H1 (cell line): ENCODE measurements at regions not wholly inside any gene's neighbourhood (a gene's known extent, or its start where the extent isn't known, plus 50 kb on each side); places are given as distances from the start of the nearest gene placed in this dataset.

Experiments
- CTCF ChIA-PET: fragments of 300-600 bp; sonication (Branson Sonifier 250); formaldehyde crosslinking; loops from one replicate; lab custom pipeline; 2021; ENCODE audit not compliant: partially characterized antibody; lab: Charles Lee
- POLR2A ChIA-PET: fragments of 300-600 bp; sonication (Branson Sonifier 250); formaldehyde crosslinking; loops from one replicate; lab custom pipeline; 2021; ENCODE audit warnings: inconsistent platforms; ENCODE audit not compliant: partially characterized antibody; lab: Charles Lee
- DNase-seq, 2 experiments: peaks; one replicate each; pipeline versions ENCODE4 v3.0.0 to v3.0.0-alpha.2; 2010 to 2022; ENCODE audit warnings: low spot score in 2 of 2, low read depth in 1 of 2, mixed read lengths in 1 of 2
- FAIRE-seq: peaks from 2 replicates; lab custom pipeline; 2011; peaks lifted over from hg19 to GRCh38; lab: Jason Lieb, UNC
- H2AFZ ChIP-seq: 2 replicates; pipeline ENCODE4 v1.8.1; 2012; ENCODE audit warnings: low read length, inconsistent platforms
- H2AK5ac ChIP-seq: 2 replicates; pipeline ENCODE4 v1.6.1; 2013; ENCODE audit warnings: low read depth, low read length
- H2BK120ac ChIP-seq: replicated peaks from 2 replicates; pipeline ENCODE3; 2013; ENCODE audit warnings: low read depth, low read length, inconsistent platforms
- H2BK12ac ChIP-seq: 2 replicates; pipeline ENCODE4 v1.6.1; 2013; ENCODE audit warnings: low read depth, low read length
- H2BK15ac ChIP-seq: 2 replicates; pipeline ENCODE4 v1.6.1; 2013; ENCODE audit warnings: low read length
- H2BK20ac ChIP-seq: 2 replicates; pipeline ENCODE4 v1.6.1; 2013; ENCODE audit warnings: low read length
- H2BK5ac ChIP-seq: 2 replicates; pipeline ENCODE4 v1.6.1; 2013; ENCODE audit warnings: low read depth, low read length
- H3K14ac ChIP-seq: 2 replicates; pipeline ENCODE4 v1.6.1; 2013; ENCODE audit warnings: inconsistent platforms; ENCODE audit not compliant: insufficient read length
- H3K18ac ChIP-seq: 2 replicates; pipeline ENCODE4 v1.6.1; 2013; ENCODE audit warnings: low read length; ENCODE audit errors: extremely low read depth
- H3K23ac ChIP-seq: 2 replicates; pipeline ENCODE4 v1.6.1; 2013; ENCODE audit warnings: inconsistent platforms; ENCODE audit not compliant: insufficient read length
- H3K23me2 ChIP-seq: 2 replicates; pipeline ENCODE4 v1.6.1; 2013; ENCODE audit warnings: low read depth, low read length
- H3K27ac ChIP-seq: 2 replicates; pipeline ENCODE4 v1.6.1; 2011; ENCODE audit warnings: low read depth, low read length, inconsistent platforms
- H3K27me3 ChIP-seq, 4 experiments: replicated peaks in 1 of 4; 1 replicate in 1 of 4; 2 replicates in 3 of 4; pipeline versions ENCODE4 v1.6.1 to v1.8.1; 2011 to 2013; ENCODE audit warnings: low read length in 3 of 4, mild to moderate bottlenecking in 3 of 4, inconsistent platforms in 2 of 4, mixed read lengths in 2 of 4, moderate library complexity in 1 of 4; ENCODE audit not compliant: control insufficient read depth in 3 of 4, insufficient read depth in 3 of 4; ENCODE audit errors: extremely low read depth in 1 of 4
- H3K36me3 ChIP-seq, 4 experiments: 2 replicates each; pipeline versions ENCODE4 v1.6.1 to v1.8.1; 2011 to 2013; ENCODE audit warnings: mild to moderate bottlenecking in 4 of 4, low read length in 3 of 4, moderate library complexity in 2 of 4, control low read depth in 1 of 4, inconsistent platforms in 1 of 4; ENCODE audit not compliant: insufficient read depth in 4 of 4, control insufficient read depth in 2 of 4
- H3K4ac ChIP-seq: replicated peaks from 2 replicates; pipeline ENCODE3; 2013; ENCODE audit warnings: low read length, low read depth, mixed read lengths, inconsistent platforms; ENCODE audit not compliant: insufficient read length
- H3K4me1 ChIP-seq, 4 experiments: replicated peaks in 1 of 4; 1 replicate in 1 of 4; 2 replicates in 3 of 4; pipeline versions ENCODE4 v1.6.1 to v1.8.1; 2011 to 2013; ENCODE audit warnings: low read length in 3 of 4, inconsistent platforms in 2 of 4, mixed read lengths in 1 of 4; ENCODE audit not compliant: insufficient read depth in 4 of 4, control insufficient read depth in 3 of 4
- H3K4me2 ChIP-seq, 2 experiments: 2 replicates each; pipeline versions ENCODE4 v1.6.1 to v1.8.1; 2011 to 2013; ENCODE audit warnings: low read depth in 2 of 2, low read length in 2 of 2, control low read depth in 1 of 2, inconsistent platforms in 1 of 2, mild to moderate bottlenecking in 1 of 2; ENCODE audit not compliant: insufficient read depth in 1 of 2
- H3K4me3 ChIP-seq, 4 experiments: fragments of 200-600, 300-600 bp in 1 of 4; sonication (generic), shearing (Covaris generic), sonication (Bioruptor Twin) in 1 of 4; 2 replicates each; pipeline versions ENCODE4 v1.5.1 to v1.8.1; 2011 to 2016; ENCODE audit warnings: low read length in 4 of 4, low read depth in 3 of 4, control low read depth in 2 of 4, inconsistent platforms in 2 of 4, mild to moderate bottlenecking in 2 of 4, mixed read lengths in 1 of 4, moderate library complexity in 1 of 4; ENCODE audit not compliant: insufficient read depth in 2 of 4; ENCODE audit errors: extremely low read depth in 1 of 4
- H3K56ac ChIP-seq: replicated peaks from 2 replicates; pipeline ENCODE3; 2013; ENCODE audit warnings: low read depth, mild to moderate bottlenecking, mixed read lengths, low read length, inconsistent platforms; ENCODE audit not compliant: insufficient read length
- H3K79me1 ChIP-seq: 2 replicates; pipeline ENCODE4 v1.6.1; 2013; ENCODE audit warnings: low read depth, low read length, control low read depth
- H3K79me2 ChIP-seq, 2 experiments: 2 replicates each; pipeline versions ENCODE4 v1.6.1 to v1.8.1; 2012 to 2013; ENCODE audit warnings: low read length in 2 of 2, mild to moderate bottlenecking in 2 of 2, inconsistent platforms in 1 of 2; ENCODE audit not compliant: insufficient read depth in 2 of 2, control insufficient read depth in 1 of 2
- H3K9ac ChIP-seq, 4 experiments: replicated peaks in 1 of 4; 1 replicate in 1 of 4; 2 replicates in 3 of 4; pipeline versions ENCODE4 v1.6.1 to v1.8.1; 2011 to 2013; ENCODE audit warnings: low read depth in 3 of 4, low read length in 3 of 4, control low read depth in 2 of 4, mild to moderate bottlenecking in 2 of 4, moderate library complexity in 2 of 4, inconsistent platforms in 1 of 4; ENCODE audit errors: extremely low read depth in 1 of 4
- H3K9me3 ChIP-seq, 2 experiments: 2 replicates each; pipeline versions ENCODE4 v1.6.1 to v1.8.1; 2012 to 2013; ENCODE audit warnings: mild to moderate bottlenecking in 2 of 2, moderate library complexity in 2 of 2, control low read depth in 1 of 2, inconsistent platforms in 1 of 2, low read depth in 1 of 2, low read length in 1 of 2, mixed read lengths in 1 of 2; ENCODE audit not compliant: insufficient read depth in 2 of 2
- H4K20me1 ChIP-seq, 2 experiments: replicated peaks in 1 of 2; 2 replicates each; pipeline versions ENCODE3 to v1.8.1; 2011 to 2013; ENCODE audit warnings: inconsistent platforms in 2 of 2, low read length in 2 of 2, mild to moderate bottlenecking in 1 of 2; ENCODE audit not compliant: insufficient read depth in 2 of 2, control insufficient read depth in 1 of 2
- H4K5ac ChIP-seq: 2 replicates; pipeline ENCODE4 v1.6.1; 2013; ENCODE audit warnings: low read length, low read depth, mixed read lengths, inconsistent platforms; ENCODE audit not compliant: insufficient read length
- H4K8ac ChIP-seq: 2 replicates; pipeline ENCODE4 v1.8.0; 2013; ENCODE audit warnings: mild to moderate bottlenecking, moderate library complexity, low read length, inconsistent platforms; ENCODE audit not compliant: insufficient read depth; ENCODE audit errors: extremely low read depth
- H4K91ac ChIP-seq: replicated peaks from 2 replicates; pipeline ENCODE3; 2013; ENCODE audit warnings: low read length, mixed read lengths, inconsistent platforms; ENCODE audit not compliant: insufficient read length
- ATF3 ChIP-seq: IDR thresholded peaks from 2 replicates; pipeline ENCODE4 v1.6.1; 2011; ENCODE audit warnings: low read depth, mild to moderate bottlenecking, low read length; ENCODE audit not compliant: insufficient read depth
- BRCA1 ChIP-seq: IDR thresholded peaks from 2 replicates; pipeline ENCODE4 v1.6.1; 2012; ENCODE audit warnings: low read depth, low read length, improper control_type of control experiment
- GTF2F1 ChIP-seq: IDR thresholded peaks from 2 replicates; pipeline ENCODE4 v1.6.1; 2012; ENCODE audit warnings: low read depth, low read length, improper control_type of control experiment, borderline replicate concordance
- JUND ChIP-seq: IDR thresholded peaks from 2 replicates; pipeline ENCODE4 v1.6.1; 2011; ENCODE audit warnings: mild to moderate bottlenecking, improper control_type of control experiment, low read length
- MAX ChIP-seq: IDR thresholded peaks from 2 replicates; pipeline ENCODE4 v1.6.1; 2012; ENCODE audit warnings: inconsistent platforms
- POU5F1 ChIP-seq: IDR thresholded peaks from 2 replicates; pipeline ENCODE4 v1.6.1; 2011; ENCODE audit warnings: low read depth, mild to moderate bottlenecking, low read length, moderate library complexity
- RNF2 ChIP-seq: fragments of 200-900, 300-1000 bp; sonication (generic); IDR thresholded peaks from 2 replicates; pipeline ENCODE4 v1.7.1; 2016; ENCODE audit warnings: borderline replicate concordance, low read depth, mild to moderate bottlenecking, antibody characterized with exemption, low read length; ENCODE audit not compliant: poor library complexity, severe bottlenecking; ENCODE audit errors: missing control alignments
- SIRT6 ChIP-seq: IDR thresholded peaks from one replicate; pipeline ENCODE4 v1.7.1; 2012; ENCODE audit warnings: low read length, inconsistent platforms
- SIX5 ChIP-seq: IDR thresholded peaks from 2 replicates; pipeline ENCODE4 v1.6.1; 2011; ENCODE audit warnings: mild to moderate bottlenecking, low read depth, low read length
- SP4 ChIP-seq: IDR thresholded peaks from 2 replicates; pipeline ENCODE4 v1.6.1; 2012; ENCODE audit warnings: low read length, inconsistent platforms
- TAF7 ChIP-seq: optimal IDR thresholded peaks from 2 replicates; pipeline ENCODE3; 2011; ENCODE audit warnings: low read depth, mild to moderate bottlenecking, inconsistent platforms, low read length, moderate library complexity, borderline replicate concordance
- TBP ChIP-seq: IDR thresholded peaks from 2 replicates; pipeline ENCODE4 v1.6.1; 2011; ENCODE audit warnings: low read depth, low read length, improper control_type of control experiment
- USF2 ChIP-seq: IDR thresholded peaks from 2 replicates; pipeline ENCODE4 v1.6.1; 2011; ENCODE audit warnings: low read length, improper control_type of control experiment
- WGBS, 2 experiments: shearing (Covaris generic) in 1 of 2; methylation state at CpG; one replicate each; pipeline versions ENCODE4 v1.1.6 to v1.1.7; 2013 to 2015; ENCODE audit warnings: low lambda C conversion rate in 2 of 2, mixed read lengths in 2 of 2, inconsistent platforms in 1 of 2, low coverage in 1 of 2, missing lambda C conversion rate in 1 of 2; ENCODE audit not compliant: insufficient replicate concordance in 2 of 2, insufficient coverage in 1 of 2, insufficient read length in 1 of 2; ENCODE audit errors: extremely low coverage in 1 of 2, missing lambda C conversion rate in 1 of 2; 5-methylcytosine and 5-hydroxymethylcytosine counted together

- Histone ChIP-seq H3K23me2 (no peaks in the 10 kb centered on the region), H3K4ac (no peak overlapping the region), H3K56ac (no peak overlapping the region), H3K4me2 (peak overlapping the region; percentile 33 to 48; a peak in 2 of 4 replicates), H3K36me3 (no peaks in the 10 kb centered on the region), H2AK5ac (no peak overlapping the region), H3K79me1 (no peaks in the 10 kb centered on the region), H2BK20ac (no peak overlapping the region), H3K4me1 (peaks cover 4 to 7% (median 4%) of the 10 kb centered on the region in 4 experiments), H4K20me1 (no peaks in the 10 kb centered on the region), H3K23ac (no peak overlapping the region), H3K4me3 (peak overlapping the region in 1 of 4 experiments; percentile 42; a peak in 3 of 8 replicates), H3K79me2 (no peaks in the 10 kb centered on the region), H2AFZ (peak overlapping the region; percentile 99), H3K9me3 (no peaks in the 10 kb centered on the region), H3K27me3 (no peaks in the 10 kb centered on the region; a peak in 1 of 7 replicates), H2BK15ac (no peak overlapping the region), H2BK120ac (no peak overlapping the region), H3K18ac (peak overlapping the region; percentile 89; the same call in 1 of the 2 replicates), H3K27ac (no peak overlapping the region), H3K14ac (no peak overlapping the region), H3K9ac (no peak overlapping the region), H4K8ac (no peak overlapping the region), H2BK5ac (0 out of 2 replicates have a peak overlapping the region, but pooled peaks have one; percentile 85), H4K91ac (no peak overlapping the region), H2BK12ac (no peak overlapping the region), H4K5ac (no peak overlapping the region)
- TF ChIP-seq SP4 (no peak), BRCA1 (no peak), USF2 (no peak), SIRT6 (no peak), SIX5 (no peak), POU5F1 (no peak), GTF2F1 (no peak), RNF2 (no peak), JUND (no peak), ATF3 (no peak), MAX (no peak), TBP (no peak), TAF7 (no peak)
- POLR2A ChIA-PET, result interaction anchor here (0.6 kb wide), 1 partner anchor 279 kb away, joined by 4 read pairs; no protein-coding TSS in a partner anchor
- WGBS, 2 experiments, result 65% methylated on average over 3 of the region's 3 CpGs; no CpG with 5 or more reads in 1 of the 2 experiments
- no peak for DNase-seq
- CTCF ChIA-PET, result interaction anchor here (0.6 to 4.0 kb wide), 46 partner anchors 11 to 448 kb away, joined by 3 to 30 read pairs (median 5); no protein-coding TSS in a partner anchor
- FAIRE-seq, result no peak
These were observed 337.7 kb downstream of the EMP1 start for GRCh38 chr12:13534242-13534641.
